ENCODE measurements at regions not wholly inside any gene's neighbourhood (a gene's known extent, or its start where the extent isn't known, plus 50 kb on each side); places are given as distances from the start of the nearest gene placed in this dataset.

GRCh38 chr7:86995052-86995725 is 64.3 kb downstream of the ELAPOR2 start:
- H3K4me1 ChIP-seq (ENCODE audit: control insufficient read depth, insufficient read depth, low read length): no peaks in the 10 kb centered on the region
- ChIA-PET POLR2A (no interaction called here), SMC1A (ENCODE audit: uncharacterized antibody, unreplicated experiment) (no interaction called here), CTCF (no interaction called here), RAD21 (ENCODE audit: unreplicated experiment) (no interaction called here)
- H3K27ac ChIP-seq (ENCODE audit: control insufficient read depth, insufficient read depth): no peak overlapping the region
- no peak overlapping the region for H3K4me2 ChIP-seq (ENCODE audit: control insufficient read depth, insufficient read depth)
- 76% methylated on average over 6 of the region's 6 CpGs for WGBS (ENCODE audit: insufficient coverage, insufficient replicate concordance, low lambda C conversion rate, missing lambda C conversion rate)
- FAIRE-seq: no peak
- H3K9me3 ChIP-seq (replicated peaks; ENCODE audit: control insufficient read depth, insufficient read depth, low read length): no peaks in the 10 kb centered on the region
- no peaks in the 10 kb centered on the region for H3K27me3 ChIP-seq (replicated peaks in 1 of 2; ENCODE audit: control insufficient read depth in 2 of 2, insufficient read depth in 2 of 2, low read length in 1 of 2)
- DNase-seq (ENCODE audit: low read depth, low spot score): no peak
- intact Hi-C loops (cut with micrococcal nuclease; ENCODE audit: unreplicated experiment) (no loop called here), in situ Hi-C loops (cut with MboI) (no loop called here)
- TF ChIP-seq RB1 (IDR thresholded peaks at IDR 0.05; ENCODE audit: borderline replicate concordance) (no peak), POLR2AphosphoS5 (IDR thresholded peaks at IDR 0.05; ENCODE audit: low read length) (no peak), ZSCAN29 (IDR thresholded peaks at IDR 0.05) (no peak), LARP7 (IDR thresholded peaks at IDR 0.05) (no peak), GATAD2B (conservative IDR thresholded peaks at IDR 0.05; ENCODE audit: low read depth) (no peak), SP1 (IDR thresholded peaks at IDR 0.05; ENCODE audit: low read depth, low read length) (no peak), BMI1 (IDR thresholded peaks at IDR 0.05; ENCODE audit: borderline replicate concordance) (no peak), TCF12 (IDR thresholded peaks at IDR 0.05; ENCODE audit: low read depth, low read length) (no peak), ESRRA (IDR thresholded peaks at IDR 0.05; ENCODE audit: low read length) (no peak), TCF3 (IDR thresholded peaks at IDR 0.05; ENCODE audit: borderline replicate concordance, insufficient read depth, low read depth, low read length) (no peak), SPI1 (IDR thresholded peaks at IDR 0.05; ENCODE audit: borderline replicate concordance, insufficient read depth, low read depth, low read length) (no peak), JUND (IDR thresholded peaks at IDR 0.05; ENCODE audit: low read depth, low read length) (no peak), EZH2 (IDR thresholded peaks at IDR 0.05; ENCODE audit: borderline replicate concordance, control insufficient read depth, low read depth, low read length) (no peak), STAT3 (IDR thresholded peaks at IDR 0.05; ENCODE audit: low read depth, low read length) (no peak), SUZ12 (IDR thresholded peaks at IDR 0.05; ENCODE audit: unreplicated experiment) (no peak)
- TF ChIP-seq, protein P1, sequence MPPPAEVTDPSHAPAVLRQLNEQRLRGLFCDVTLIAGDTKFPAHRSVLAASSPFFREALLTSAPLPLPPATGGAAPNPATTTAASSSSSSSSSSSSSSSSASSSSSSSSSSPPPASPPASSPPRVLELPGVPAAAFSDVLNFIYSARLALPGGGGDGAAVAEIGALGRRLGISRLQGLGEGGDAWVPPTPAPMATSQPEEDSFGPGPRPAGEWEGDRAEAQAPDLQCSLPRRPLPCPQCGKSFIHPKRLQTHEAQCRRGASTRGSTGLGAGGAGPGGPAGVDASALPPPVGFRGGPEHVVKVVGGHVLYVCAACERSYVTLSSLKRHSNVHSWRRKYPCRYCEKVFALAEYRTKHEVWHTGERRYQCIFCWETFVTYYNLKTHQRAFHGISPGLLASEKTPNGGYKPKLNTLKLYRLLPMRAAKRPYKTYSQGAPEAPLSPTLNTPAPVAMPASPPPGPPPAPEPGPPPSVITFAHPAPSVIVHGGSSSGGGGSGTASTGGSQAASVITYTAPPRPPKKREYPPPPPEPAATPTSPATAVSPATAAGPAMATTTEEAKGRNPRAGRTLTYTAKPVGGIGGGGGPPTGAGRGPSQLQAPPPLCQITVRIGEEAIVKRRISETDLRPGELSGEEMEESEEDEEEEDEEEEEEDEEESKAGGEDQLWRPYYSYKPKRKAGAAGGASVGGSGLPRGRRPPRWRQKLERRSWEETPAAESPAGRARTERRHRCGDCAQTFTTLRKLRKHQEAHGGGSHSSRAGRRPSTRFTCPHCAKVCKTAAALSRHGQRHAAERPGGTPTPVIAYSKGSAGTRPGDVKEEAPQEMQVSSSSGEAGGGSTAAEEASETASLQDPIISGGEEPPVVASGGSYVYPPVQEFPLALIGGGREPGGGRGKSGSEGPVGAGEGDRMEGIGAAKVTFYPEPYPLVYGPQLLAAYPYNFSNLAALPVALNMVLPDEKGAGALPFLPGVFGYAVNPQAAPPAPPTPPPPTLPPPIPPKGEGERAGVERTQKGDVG (CRISPR knock-in tag; IDR thresholded peaks at IDR 0.05): no peak
- TF ChIP-seq, protein P2, sequence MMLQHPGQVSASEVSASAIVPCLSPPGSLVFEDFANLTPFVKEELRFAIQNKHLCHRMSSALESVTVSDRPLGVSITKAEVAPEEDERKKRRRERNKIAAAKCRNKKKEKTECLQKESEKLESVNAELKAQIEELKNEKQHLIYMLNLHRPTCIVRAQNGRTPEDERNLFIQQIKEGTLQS (IDR thresholded peaks at IDR 0.05; ENCODE audit: borderline replicate concordance, extremely low read depth, low read depth, low read length): no peak
- no peaks in the 10 kb centered on the region for H4K20me1 ChIP-seq (ENCODE audit: control insufficient read depth, insufficient read depth)
- H3K4me3 ChIP-seq: no peak overlapping the region
- H3K36me3 ChIP-seq (ENCODE audit: control insufficient read depth in 2 of 2, insufficient read depth in 2 of 2, low read length in 1 of 2): no peaks in the 10 kb centered on the region
- no peaks in the 10 kb centered on the region for H3K79me2 ChIP-seq (ENCODE audit: control insufficient read depth, insufficient read depth, low read length)
- no TSS peak for BruUV-seq (replicated peaks)
- ATAC-seq: no peak
- H3K9ac ChIP-seq (ENCODE audit: control insufficient read depth, insufficient read depth, low read length): no peak overlapping the region
- no peak overlapping the region for H2AFZ ChIP-seq (ENCODE audit: control insufficient read depth, low read depth, low read length)
